Spleen (tissue), 7 donors: ENCODE measurements at regions not wholly inside any gene's neighbourhood (a gene's known extent, or its start where the extent isn't known, plus 50 kb on each side); places are given as distances from the start of the nearest gene placed in this dataset.

Experiments used
- POLR2AphosphoS5 ChIP-seq, 3 donors: sonication (generic); formaldehyde crosslinking; IDR thresholded peaks; one replicate each; pipeline ENCODE4 v1.5.1; 2017; ENCODE audit warnings: antibody characterized with exemption in 3 of 3
- TF ChIP-seq, protein P1 (sequence below), 11 experiments: fragments of 200-600 bp in 7 of 11; fragments of 450-650 bp in 4 of 11; sonication (generic) in 4 of 11; IDR thresholded peaks in 8 of 11; conservative IDR thresholded peaks in 3 of 11; 1 replicate in 7 of 11; 2 replicates in 4 of 11; pipeline versions ENCODE4 v1.4.0 to v1.8.0; 2016 to 2021; ENCODE audit warnings: antibody characterized with exemption in 11 of 11, inconsistent platforms in 4 of 11, mild to moderate bottlenecking in 1 of 11
- donor health status: DM: no; HTN: no; CAD: no; lungs with moderate emphysema.
- donor health status: DM: no; HTN: no; CAD: no.
- donor health status: DM: no; HTN: no; CAD: no.

DNA sequence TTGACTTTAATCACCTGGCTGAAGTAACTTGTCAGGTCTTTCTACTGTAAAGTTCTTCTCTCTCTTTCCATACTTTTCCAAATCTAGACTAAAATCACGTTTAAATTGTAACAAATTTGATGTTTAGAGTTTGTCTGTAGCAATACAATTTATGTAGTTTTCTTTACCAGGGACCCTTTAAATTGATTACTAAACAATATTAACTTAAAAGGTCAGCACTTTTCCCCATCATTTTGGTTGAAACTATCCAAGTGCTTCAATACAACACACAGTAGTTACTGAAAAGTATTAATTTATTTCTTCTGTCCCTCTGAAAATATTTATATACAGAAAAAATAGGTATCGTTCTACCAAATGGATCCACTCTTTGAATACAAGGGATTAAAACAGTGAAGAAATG is 350.8 kb downstream of the SLC16A7 start:
- TF ChIP-seq, protein P1, sequence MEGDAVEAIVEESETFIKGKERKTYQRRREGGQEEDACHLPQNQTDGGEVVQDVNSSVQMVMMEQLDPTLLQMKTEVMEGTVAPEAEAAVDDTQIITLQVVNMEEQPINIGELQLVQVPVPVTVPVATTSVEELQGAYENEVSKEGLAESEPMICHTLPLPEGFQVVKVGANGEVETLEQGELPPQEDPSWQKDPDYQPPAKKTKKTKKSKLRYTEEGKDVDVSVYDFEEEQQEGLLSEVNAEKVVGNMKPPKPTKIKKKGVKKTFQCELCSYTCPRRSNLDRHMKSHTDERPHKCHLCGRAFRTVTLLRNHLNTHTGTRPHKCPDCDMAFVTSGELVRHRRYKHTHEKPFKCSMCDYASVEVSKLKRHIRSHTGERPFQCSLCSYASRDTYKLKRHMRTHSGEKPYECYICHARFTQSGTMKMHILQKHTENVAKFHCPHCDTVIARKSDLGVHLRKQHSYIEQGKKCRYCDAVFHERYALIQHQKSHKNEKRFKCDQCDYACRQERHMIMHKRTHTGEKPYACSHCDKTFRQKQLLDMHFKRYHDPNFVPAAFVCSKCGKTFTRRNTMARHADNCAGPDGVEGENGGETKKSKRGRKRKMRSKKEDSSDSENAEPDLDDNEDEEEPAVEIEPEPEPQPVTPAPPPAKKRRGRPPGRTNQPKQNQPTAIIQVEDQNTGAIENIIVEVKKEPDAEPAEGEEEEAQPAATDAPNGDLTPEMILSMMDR (IDR thresholded peaks at IDR 0.05 in 8 of 11, conservative IDR thresholded peaks at IDR 0.05 in 3 of 11): no peak
- no peak for TF ChIP-seq POLR2AphosphoS5 (IDR thresholded peaks at IDR 0.05)
